D721Med (cell line): ENCODE measurements at regions not wholly inside any gene's neighbourhood (a gene's known extent, or its start where the extent isn't known, plus 50 kb on each side); places are given as distances from the start of the nearest gene placed in this dataset.
"Not testable (repeated sequence)": the region's sequence is repeated elsewhere in the genome, so short reads cannot be mapped to it uniquely, and the experiment has no call there.

Experiments
- DNase-seq: peaks from one replicate; pipeline ENCODE4 v3.0.0; 2011; ENCODE audit warnings: low spot score; ENCODE audit not compliant: insufficient read length
- FAIRE-seq: peaks from 2 replicates; lab custom pipeline; 2011; peaks lifted over from hg19 to GRCh38; lab: Jason Lieb, UNC
- TF ChIP-seq, protein P1 (sequence below): IDR thresholded peaks from 2 replicates; pipeline ENCODE4 v1.5.1; 2012; ENCODE audit warnings: mild to moderate bottlenecking, control low read depth; ENCODE audit not compliant: insufficient read depth; ENCODE audit errors: missing control alignments

DNA sequence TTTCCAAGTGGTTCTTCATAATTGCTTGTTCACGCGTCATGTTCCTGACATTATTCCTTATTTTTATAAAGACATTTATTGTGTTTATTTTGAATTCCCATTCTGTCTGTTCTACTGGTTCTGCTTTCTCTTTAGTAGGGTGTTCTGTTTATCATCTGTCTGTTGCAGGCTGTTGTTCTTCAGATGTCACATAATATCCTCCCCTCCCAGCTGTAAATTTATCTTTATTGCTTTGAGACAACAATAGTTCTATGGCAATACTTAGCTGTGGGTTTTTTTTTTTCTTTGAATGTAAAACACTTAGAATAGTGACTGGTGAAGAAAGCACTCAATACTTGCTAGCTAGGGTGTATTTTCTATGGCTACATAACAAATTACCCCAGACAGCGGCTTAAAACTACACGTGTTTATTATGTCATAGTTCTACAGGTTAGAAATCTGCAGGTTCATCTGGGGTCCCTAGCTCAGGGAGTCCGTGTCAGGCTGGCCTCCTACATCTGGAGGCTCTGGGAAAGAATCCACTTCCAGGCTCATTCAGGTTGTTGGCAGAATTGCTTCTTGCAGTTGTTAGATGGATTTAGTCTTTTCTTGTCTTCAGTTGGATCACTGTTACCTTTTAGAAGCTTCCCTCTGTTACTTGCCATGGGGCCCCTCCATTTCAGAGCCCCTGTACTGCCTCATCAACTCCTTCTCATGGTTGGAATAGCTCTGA, 63.4 kb upstream of the ENPEP start:
- FAIRE-seq = no peak
- no peak for DNase-seq
- TF ChIP-seq, protein P1, sequence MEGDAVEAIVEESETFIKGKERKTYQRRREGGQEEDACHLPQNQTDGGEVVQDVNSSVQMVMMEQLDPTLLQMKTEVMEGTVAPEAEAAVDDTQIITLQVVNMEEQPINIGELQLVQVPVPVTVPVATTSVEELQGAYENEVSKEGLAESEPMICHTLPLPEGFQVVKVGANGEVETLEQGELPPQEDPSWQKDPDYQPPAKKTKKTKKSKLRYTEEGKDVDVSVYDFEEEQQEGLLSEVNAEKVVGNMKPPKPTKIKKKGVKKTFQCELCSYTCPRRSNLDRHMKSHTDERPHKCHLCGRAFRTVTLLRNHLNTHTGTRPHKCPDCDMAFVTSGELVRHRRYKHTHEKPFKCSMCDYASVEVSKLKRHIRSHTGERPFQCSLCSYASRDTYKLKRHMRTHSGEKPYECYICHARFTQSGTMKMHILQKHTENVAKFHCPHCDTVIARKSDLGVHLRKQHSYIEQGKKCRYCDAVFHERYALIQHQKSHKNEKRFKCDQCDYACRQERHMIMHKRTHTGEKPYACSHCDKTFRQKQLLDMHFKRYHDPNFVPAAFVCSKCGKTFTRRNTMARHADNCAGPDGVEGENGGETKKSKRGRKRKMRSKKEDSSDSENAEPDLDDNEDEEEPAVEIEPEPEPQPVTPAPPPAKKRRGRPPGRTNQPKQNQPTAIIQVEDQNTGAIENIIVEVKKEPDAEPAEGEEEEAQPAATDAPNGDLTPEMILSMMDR = no peak

DNA sequence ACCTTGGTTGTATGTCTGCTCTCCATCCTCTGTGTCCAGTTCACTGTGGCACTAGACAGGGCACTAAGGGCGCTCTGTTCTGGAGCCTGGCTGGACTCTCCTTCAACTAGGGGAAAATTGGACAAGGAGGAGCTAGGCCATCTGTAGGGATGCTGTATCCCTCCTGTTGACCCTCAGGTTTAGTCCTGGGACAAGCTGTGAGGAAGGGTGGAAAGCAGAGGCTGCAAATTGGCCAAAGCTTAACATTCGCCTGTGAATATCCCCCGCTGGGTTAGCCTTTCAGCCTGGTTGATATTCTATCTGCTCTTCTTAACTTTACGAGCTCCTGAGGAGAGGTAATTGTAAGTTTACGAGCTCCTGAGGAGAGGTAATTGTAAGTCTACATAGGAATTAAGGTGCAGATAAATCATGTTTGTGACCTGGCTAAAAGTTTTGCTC, 64.4 kb upstream of the ENPEP start:
- DNase-seq (no peak), FAIRE-seq (no peak)

DNA sequence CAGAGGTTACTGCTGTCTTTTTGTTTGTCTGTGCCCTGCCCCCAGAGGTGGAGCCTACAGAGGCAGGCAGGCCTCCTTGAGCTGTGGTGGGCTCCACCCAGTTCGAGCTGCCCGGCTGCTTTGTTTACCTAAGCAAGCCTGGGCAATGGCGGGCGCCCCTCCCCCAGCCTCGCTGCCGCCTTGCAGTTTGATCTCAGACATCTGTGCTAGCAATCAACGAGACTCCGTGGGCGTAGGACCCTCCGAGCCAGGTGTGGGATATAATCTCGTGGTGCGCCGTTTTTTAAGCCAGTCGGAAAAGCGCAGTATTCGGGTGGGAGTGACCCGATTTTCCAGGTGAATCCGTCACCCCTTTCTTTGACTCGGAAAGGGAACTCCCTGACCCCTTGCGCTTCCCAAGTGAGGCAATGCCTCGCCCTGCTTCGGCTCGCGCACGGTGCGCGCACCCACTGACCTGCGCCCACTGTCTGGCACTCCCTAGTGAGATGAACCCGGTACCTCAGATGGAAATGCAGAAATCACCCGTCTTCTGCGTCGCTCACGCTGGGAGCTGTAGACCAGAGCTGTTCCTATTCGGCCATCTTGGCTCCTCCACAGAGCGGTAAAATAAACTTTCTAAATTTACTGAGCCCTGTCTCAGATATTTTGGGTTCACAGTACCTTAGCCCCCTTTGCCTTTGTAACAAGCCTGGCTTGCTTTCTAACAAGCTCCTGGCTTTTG, 64.9 kb upstream of the ENPEP start:
- FAIRE-seq, DNase-seq: not testable (repeated sequence)

More for the DNA sequence above, 64.4 kb upstream of the ENPEP start:
- TF ChIP-seq, protein P1 = no peak

DNA sequence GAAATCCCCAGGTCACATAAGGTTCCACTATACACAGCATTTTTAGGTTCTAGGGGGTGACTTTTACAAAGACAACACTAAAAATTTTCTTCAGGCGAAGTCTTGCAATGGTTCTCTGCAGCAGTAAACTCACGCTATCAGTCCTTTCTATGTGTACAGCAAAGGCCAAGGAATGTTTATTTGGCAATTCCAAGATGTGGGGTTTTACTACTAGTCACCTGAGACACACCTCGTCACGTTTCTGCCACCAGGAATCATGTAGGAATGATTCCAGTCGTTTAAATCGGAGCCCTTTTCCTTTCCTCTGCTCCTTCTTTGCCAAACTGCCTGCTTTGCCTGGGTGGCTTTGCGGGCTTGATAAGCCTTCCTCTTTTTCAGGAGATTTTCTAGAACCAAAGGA, 75.9 kb upstream of the ENPEP start:
- no peak for DNase-seq
- TF ChIP-seq, protein P1 = no peak
- FAIRE-seq = no peak

DNA sequence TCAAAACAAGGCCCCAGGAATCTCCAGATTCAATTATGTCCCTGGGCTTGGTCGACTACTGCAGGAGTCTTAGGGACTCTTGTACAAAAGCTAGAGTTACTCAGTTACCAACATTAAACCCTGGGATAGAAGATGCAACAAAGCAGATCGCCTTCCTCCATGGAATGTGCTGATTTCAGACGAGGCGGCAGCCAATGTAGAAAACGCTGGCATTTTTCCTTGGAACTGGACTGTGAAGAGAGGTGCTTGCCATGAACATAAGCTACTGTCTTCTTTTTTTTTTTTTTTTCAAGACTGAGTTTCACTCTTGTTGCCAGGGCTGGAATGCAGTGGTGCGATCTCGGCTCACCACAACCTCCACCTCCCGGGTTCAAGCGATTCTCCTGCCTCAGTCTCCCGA, 76.9 kb upstream of the ENPEP start:
- not testable (repeated sequence) for DNase-seq, FAIRE-seq

DNA sequence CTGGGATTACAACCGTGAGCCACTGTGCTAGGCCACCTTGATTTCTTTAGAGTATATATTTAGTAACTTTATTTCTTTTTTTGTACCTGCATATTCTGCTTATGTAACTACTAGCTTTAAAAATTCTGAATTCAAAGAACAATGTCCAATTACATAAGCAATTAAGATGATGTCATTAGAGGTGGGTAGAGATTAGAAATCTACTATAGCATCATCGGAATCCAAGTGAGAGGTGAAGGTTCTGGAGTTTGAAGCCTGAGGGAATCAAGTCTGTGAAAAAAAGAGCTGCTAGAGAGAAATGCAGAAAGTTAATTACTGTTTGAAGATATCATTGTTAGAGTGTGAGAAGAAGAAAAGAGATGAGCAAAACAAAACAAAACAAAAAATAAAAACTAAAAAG, 79.0 kb upstream of the ENPEP start:
- DNase-seq (no peak), FAIRE-seq (no peak)
- TF ChIP-seq, protein P1 = no peak

DNA sequence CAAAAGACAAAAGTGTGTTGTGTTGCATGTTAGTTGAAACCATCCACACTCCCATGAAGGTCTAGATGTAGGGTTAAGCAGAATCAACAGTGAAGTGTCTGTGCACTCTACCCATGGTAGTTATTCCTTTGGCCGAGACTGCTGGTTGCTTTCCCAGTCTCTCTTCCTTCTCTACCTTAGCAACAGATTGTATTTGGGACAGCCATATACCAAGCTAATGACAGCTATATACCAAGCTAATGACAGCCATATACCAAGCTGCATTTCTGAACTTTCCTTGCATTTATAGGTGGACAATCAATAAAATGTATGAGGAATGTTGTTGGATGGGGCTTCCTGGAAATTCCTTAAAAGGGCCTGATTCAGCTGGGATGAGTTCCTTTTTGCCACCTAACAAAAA, 80.5 kb upstream of the ENPEP start:
- TF ChIP-seq, protein P1 = no peak
- DNase-seq (no peak), FAIRE-seq (no peak)

DNA sequence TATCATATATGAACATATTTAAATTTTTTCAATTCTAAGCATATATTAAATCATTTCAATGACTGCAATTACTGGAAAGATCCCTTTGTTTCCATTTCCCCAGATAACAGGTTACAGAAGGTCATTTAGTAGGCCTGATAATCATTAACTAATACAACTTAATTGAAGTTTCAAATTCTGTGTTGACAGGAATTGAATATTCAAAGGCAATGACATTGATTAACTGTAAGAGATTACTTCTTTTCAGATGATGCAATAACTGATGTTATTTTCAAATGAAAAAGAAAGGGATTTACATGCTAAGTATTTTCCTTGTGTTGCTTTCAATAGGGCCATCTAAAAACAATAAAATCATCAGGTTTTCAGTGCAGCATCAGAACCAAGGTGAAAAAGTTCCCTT, 81.1 kb upstream of the ENPEP start:
- DNase-seq = no peak
- TF ChIP-seq, protein P1 = no peak
- FAIRE-seq = no peak
